ENCODE measurements at regions not wholly inside any gene's neighbourhood (a gene's known extent, or its start where the extent isn't known, plus 50 kb on each side); places are given as distances from the start of the nearest gene placed in this dataset.

GRCh38 chr2:19743641-19744040, 158.1 kb downstream of the TTC32 start:
- no peak for DNase-seq (ENCODE audit: low spot score)
- Mint-ChIP-seq H3K9me3 (ENCODE audit: unreplicated experiment) (no peaks in the 10 kb centered on the region), H3K36me3 (ENCODE audit: low read depth, unreplicated experiment) (no peaks in the 10 kb centered on the region), H3K4me3 (ENCODE audit: unreplicated experiment) (no peak overlapping the region), H3K4me1 (ENCODE audit: unreplicated experiment) (peaks cover 7% of the 10 kb centered on the region), H3K27ac (ENCODE audit: unreplicated experiment) (no peak overlapping the region), H3K27me3 (ENCODE audit: unreplicated experiment) (peaks cover 14% of the 10 kb centered on the region)
- TF ChIP-seq, protein P1, sequence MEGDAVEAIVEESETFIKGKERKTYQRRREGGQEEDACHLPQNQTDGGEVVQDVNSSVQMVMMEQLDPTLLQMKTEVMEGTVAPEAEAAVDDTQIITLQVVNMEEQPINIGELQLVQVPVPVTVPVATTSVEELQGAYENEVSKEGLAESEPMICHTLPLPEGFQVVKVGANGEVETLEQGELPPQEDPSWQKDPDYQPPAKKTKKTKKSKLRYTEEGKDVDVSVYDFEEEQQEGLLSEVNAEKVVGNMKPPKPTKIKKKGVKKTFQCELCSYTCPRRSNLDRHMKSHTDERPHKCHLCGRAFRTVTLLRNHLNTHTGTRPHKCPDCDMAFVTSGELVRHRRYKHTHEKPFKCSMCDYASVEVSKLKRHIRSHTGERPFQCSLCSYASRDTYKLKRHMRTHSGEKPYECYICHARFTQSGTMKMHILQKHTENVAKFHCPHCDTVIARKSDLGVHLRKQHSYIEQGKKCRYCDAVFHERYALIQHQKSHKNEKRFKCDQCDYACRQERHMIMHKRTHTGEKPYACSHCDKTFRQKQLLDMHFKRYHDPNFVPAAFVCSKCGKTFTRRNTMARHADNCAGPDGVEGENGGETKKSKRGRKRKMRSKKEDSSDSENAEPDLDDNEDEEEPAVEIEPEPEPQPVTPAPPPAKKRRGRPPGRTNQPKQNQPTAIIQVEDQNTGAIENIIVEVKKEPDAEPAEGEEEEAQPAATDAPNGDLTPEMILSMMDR (IDR thresholded peaks at IDR 0.05; ENCODE audit: unreplicated experiment): no peak

DNA sequence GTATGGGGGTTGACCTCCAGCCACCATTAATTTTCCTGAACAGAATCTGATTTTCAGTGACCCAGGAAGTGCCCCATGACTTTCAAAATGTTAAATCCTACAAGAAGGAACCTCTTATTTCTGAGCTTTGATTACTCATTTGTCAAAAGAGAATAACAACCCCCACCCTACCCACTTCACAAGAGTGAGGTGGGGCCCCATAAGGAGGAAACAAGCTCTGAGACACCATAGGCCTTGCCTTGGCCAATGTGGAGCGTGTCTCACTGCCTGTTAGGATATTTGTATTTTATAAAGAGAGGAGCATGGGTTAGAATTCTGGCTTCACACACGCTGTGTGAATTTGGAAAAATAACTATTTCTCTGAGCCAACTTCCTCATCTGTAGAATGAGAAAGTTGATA, 158.9 kb downstream of the TTC32 start:
- TF ChIP-seq, protein P1 (IDR thresholded peaks at IDR 0.05; ENCODE audit: unreplicated experiment): no peak
- no peak for DNase-seq (ENCODE audit: low spot score)
- no peak overlapping the region for H3K27ac Mint-ChIP-seq (ENCODE audit: unreplicated experiment)
- H3K36me3 Mint-ChIP-seq (ENCODE audit: low read depth, unreplicated experiment): no peaks in the 10 kb centered on the region
- peaks cover 11% of the 10 kb centered on the region for H3K4me1 Mint-ChIP-seq (ENCODE audit: unreplicated experiment)
- peaks cover 19% of the 10 kb centered on the region for H3K27me3 Mint-ChIP-seq (ENCODE audit: unreplicated experiment)
- H3K4me3 Mint-ChIP-seq (ENCODE audit: unreplicated experiment): no peak overlapping the region
- no peaks in the 10 kb centered on the region for H3K9me3 Mint-ChIP-seq (ENCODE audit: unreplicated experiment)

GRCh38 chr2:19739256-19739655, 162.5 kb downstream of the TTC32 start:
- no peaks in the 10 kb centered on the region for H3K36me3 Mint-ChIP-seq (ENCODE audit: low read depth, unreplicated experiment)

GRCh38 chr2:19738707-19739106, 163.1 kb downstream of the TTC32 start:
- no peak for DNase-seq (ENCODE audit: low spot score)
- Mint-ChIP-seq H3K27me3 (ENCODE audit: unreplicated experiment) (peaks cover 11% of the 10 kb centered on the region), H3K4me3 (ENCODE audit: unreplicated experiment) (no peak overlapping the region), H3K36me3 (ENCODE audit: low read depth, unreplicated experiment) (no peaks in the 10 kb centered on the region), H3K4me1 (ENCODE audit: unreplicated experiment) (peaks cover 6% of the 10 kb centered on the region), H3K27ac (ENCODE audit: unreplicated experiment) (peak overlapping the region; percentile 57), H3K9me3 (ENCODE audit: unreplicated experiment) (no peaks in the 10 kb centered on the region)
- TF ChIP-seq, protein P1 (IDR thresholded peaks at IDR 0.05; ENCODE audit: unreplicated experiment): no peak

More at GRCh38 chr2:19739256-19739655, 162.5 kb downstream of the TTC32 start:
- TF ChIP-seq, protein P1 (IDR thresholded peaks at IDR 0.05; ENCODE audit: unreplicated experiment): no peak
- no peak overlapping the region for H3K27ac Mint-ChIP-seq (ENCODE audit: unreplicated experiment)
- H3K4me1 Mint-ChIP-seq (ENCODE audit: unreplicated experiment): peaks cover 6% of the 10 kb centered on the region
- no peak overlapping the region for H3K4me3 Mint-ChIP-seq (ENCODE audit: unreplicated experiment)
- DNase-seq (ENCODE audit: low spot score): no peak
- H3K27me3 Mint-ChIP-seq (ENCODE audit: unreplicated experiment): peaks cover 12% of the 10 kb centered on the region
- no peaks in the 10 kb centered on the region for H3K9me3 Mint-ChIP-seq (ENCODE audit: unreplicated experiment)

GRCh38 chr2:19736191-19736831, 165.5 kb downstream of the TTC32 start:
- Mint-ChIP-seq H3K4me3 (ENCODE audit: unreplicated experiment) (no peak overlapping the region), H3K27me3 (ENCODE audit: unreplicated experiment) (peaks cover 11% of the 10 kb centered on the region), H3K36me3 (ENCODE audit: low read depth, unreplicated experiment) (no peaks in the 10 kb centered on the region), H3K4me1 (ENCODE audit: unreplicated experiment) (peaks cover 6% of the 10 kb centered on the region), H3K27ac (ENCODE audit: unreplicated experiment) (no peak overlapping the region), H3K9me3 (ENCODE audit: unreplicated experiment) (no peaks in the 10 kb centered on the region)
- DNase-seq (ENCODE audit: low spot score): no peak
- TF ChIP-seq, protein P1 (IDR thresholded peaks at IDR 0.05; ENCODE audit: unreplicated experiment): no peak
